NCI-H2196 treated with DMSO at 0.1 percent for 48 hours (cell line): ENCODE measurements at regions not wholly inside any gene's neighbourhood (a gene's known extent, or its start where the extent isn't known, plus 50 kb on each side); places are given as distances from the start of the nearest gene placed in this dataset.
"Not testable (repeated sequence)": the region's sequence is repeated elsewhere in the genome, so short reads cannot be mapped to it uniquely, and the experiment has no call there.

Source experiments
- DNase-seq: peaks from one replicate; lab custom pipeline; 2025; ENCODE audit not compliant: unreplicated experiment; lab: John Stamatoyannopoulos, UW

DNA sequence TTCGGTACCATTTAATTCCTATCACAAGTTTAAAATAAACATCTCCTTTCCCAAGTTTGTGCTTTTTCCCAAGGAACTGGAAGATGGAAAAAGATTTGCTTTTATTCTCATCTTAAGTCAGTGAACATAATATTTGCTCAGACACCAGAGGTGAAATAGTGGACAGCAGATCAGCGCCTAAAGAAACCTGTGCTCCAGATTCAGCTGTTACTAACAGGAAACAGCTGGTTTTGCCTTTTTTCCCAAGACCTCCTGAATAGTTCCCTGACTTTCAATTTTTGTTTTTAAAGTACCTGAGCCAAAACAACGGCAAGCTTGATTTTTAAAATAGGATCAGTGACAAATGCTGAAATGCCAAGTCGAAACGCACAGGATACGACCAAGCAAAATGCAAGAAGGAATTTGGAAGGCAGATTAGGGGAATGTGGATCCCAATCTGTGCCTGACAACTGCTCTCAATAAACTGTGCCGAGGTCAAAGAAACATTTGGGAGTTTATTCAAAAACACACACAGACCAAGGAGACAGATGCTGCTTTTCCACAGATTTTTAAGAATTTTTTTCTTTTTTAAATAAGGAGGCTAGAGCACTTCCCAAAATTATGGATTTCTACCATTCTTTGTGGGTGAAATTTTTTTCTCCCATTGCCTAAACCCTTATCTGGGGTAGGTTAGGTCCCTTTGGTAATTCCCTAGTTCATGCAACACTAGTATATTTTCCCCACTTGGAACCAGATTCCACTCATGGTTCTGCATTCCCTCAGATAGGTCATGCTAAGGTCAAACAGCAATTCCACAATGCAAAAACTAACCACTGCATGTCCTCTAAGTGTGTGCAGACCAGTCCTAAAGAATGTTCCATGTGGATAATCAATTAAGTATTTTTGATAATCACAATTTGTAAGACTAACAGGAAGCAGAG, 121.5 kb upstream of the PDE1A start:
- DNase-seq: no peak

DNA sequence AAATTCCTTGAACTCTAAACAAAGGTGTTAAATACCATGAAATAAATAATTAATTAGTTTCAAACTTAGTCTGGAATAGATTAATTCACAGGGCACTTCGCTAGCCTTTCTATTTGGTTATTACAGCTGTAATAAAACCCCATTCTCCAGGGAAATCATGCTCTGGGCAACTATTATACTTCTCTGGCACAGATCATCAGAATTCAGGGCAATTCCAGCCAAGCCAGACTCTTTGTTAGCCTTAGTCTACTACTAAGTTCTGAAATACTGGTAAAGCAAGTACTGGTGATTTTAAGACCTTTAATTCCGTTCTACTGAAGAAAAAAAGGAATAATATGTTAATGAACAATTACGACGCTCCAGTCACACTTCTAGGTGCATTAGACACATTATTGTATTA, 123.4 kb upstream of the PDE1A start:
- DNase-seq: no peak

- not testable (repeated sequence) for DNase-seq
Observed at GRCh38 chr2:182552232-182552631, 125.4 kb upstream of the PDE1A start.

DNA sequence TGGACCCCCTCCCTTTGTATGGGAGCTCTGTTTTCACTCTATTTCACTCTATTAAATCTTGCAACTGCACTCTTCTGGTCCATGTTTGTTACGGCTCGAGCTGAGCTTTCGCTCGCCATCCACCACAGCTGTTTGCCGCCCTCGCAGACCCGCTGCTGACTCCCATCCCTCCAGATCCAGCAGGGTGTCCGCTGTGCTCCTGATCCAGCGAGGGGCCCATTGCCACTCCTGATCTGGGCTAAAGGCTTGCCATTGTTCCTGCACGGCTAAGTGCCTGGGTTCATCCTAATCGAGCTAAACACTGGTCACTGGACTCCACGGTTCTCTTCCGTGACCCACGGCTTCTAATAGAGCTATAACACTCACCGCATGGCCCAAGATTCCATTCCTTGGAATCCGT, 125.9 kb upstream of the PDE1A start:
- not testable (repeated sequence) for DNase-seq

DNA sequence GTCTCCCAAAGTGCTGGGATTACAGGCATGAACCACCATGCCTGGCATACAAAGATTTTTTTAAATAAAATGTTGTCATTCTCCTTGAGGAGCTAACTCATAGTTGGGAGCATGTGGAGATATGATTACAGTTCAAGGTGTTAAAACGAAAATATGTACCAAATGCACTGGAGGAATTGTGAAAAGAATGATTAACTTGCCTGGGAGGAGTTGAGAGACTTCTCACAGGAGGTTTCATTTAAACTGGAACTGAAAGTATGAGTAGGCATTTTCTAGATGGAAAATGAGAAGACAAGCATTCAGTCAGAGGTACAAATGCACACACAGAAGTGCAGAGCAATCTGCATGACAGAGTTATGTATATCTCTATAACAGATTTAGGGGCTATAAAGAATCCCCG, 126.6 kb upstream of the PDE1A start:
- no peak for DNase-seq

DNA sequence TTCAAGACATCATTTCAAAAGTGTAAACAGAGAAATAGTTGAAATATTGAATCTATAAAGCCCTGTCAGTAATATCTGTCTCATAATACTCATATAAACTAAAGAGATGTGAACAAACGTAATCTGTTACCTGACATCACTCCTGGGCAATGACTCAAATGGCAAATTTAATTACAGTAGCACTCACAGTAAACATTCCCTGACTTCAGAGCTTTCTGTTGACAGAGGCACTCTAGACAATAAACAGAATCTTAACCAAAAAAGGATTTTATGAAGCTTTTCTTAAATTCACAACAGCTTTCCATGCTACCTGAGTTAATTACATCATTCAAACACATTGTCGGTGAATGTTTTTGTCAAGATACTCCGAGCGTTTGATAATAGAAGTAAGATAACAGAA, 128.1 kb upstream of the PDE1A start:
- DNase-seq: peak; percentile 13

DNA sequence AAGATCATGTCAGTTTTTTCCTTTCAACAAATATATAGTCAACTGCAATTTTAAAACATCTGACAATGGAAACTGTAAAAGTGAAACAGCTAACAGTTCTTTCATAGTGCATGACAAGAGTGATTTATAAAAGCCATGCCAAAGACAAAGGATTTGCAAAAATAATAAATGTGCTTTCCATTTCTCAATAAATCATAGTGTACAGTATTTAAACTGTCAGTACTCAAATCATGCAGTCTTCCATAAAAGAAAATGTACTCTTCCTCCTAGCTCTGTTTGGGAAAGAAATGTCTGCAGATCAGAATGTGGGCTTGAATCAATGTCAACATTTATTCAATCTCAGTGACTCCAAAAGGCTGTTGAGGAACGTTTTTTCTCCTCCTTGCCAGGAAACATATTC, 131.7 kb upstream of the PDE1A start:
- no peak for DNase-seq

- no peak for DNase-seq
Observed at GRCh38 chr2:182559623-182560022, 132.8 kb upstream of the PDE1A start.

- DNase-seq: no peak
Observed at GRCh38 chr2:182565911-182566567, 139.2 kb upstream of the PDE1A start.

DNA sequence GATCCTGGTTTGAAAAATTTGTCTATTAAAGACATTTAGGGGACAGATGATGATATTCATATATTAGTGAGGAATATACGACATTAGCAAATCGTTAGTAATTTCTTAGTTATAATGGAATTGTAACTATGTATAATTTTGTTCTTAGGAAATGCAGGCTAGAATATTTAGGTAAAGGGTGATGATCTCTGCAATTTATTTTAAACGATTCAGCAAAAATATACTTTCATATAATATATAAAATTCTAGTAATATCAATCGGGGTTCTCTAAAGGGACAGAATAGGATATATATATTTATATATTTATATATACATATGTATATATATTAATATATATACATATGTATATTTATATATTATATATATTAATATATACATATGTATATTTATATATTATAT, 142.5 kb upstream of the DNAJC10 start:
- no peak for DNase-seq

DNA sequence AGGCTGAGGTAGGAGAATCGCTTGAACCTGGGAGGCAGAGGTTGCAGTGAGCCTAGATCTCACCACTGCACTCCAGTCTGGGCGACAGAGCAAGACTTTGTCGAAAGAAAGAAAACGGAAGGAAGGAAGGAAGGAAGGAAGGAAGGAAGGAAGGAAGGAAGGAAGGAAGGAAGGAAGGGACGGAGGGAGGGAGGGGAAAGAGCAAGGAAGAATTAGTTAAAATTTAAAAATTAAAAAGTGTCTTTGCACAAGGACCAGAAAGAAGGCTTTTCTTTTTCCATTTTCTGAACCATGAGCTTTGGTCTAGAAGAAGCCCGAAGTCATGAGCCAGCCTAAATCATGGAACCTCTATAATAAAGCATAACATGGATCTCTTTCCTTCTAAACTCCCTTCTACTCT, 138.2 kb upstream of the DNAJC10 start:
- no peak for DNase-seq

DNA sequence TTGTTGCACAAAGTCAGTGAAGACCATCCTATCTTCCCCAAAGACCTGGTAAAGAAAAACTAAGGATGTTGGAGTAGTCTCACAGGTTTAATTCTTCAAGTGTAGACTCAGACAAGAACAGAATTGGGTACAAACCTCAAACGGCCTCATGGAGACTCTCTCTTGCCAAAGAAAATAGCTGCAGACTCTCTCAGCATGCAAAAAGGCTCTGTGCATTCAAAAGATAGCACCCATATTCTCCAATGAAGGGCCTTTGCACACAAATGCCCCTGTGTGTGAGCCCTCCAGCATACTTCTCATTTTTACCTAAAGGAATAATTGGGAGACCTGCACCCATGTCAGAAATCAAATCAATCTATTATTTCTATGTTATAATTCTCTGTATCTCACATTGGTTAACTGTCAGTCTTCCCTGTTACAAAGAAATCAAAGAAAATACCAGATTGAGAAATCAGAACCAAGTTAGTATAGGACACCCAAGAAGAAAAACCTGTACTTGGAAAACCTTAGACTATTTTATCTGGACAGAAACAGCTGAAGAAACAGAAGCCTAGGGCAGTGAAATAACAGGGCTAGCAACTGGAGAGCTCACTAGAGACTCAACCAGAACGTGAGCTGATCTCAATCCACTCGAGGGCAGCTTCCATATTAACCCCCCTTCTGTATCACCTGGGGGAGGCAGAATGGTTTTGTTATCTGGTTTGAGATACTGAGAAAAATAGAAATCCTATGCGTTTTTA, 134.7 kb upstream of the DNAJC10 start:
- DNase-seq: no peak

- no peak for DNase-seq
Observed at GRCh38 chr2:182584462-182584861, 131.6 kb upstream of the DNAJC10 start.

- DNase-seq: no peak
Observed at GRCh38 chr2:182585001-182585400, 131.1 kb upstream of the DNAJC10 start.

GRCh38 chr2:182585430-182585829, 130.6 kb upstream of the DNAJC10 start:
- DNase-seq: no peak

DNA sequence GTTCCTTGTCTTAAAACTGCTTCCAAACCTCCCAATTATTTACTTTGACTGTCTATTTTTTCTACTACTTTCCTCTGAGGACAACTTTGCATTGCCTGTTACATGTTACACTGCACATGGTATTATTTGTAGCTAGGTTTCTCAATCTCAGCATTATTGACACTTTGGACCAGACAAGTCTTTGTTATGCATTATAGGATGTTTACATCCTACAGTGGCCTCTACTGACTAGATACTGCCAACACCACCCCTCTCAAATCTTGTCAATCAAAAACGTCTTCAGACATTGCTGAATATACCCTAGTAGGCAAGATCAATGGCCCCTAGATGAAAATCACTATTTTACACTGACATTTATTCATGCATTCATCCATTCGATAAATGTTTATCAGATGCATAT, 129.6 kb upstream of the DNAJC10 start:
- DNase-seq: no peak

DNA sequence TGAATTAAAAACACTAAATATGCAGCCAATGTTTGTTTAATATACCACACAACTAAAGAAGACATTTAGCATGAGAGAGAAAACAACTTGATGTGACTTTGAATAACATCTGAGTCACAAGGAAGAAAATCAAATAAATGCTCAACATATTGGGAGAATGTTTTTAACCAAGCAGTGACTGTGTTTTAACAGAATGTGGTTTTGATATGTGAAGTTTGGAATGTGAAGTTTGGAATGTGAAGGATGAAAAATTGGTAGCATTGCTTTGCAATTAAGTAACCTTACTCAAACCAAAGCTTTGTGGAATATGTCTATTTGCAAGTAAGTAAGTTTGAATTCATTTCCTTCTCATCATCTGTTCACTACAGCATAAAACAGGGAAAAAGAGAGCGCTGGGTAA, 128.2 kb upstream of the DNAJC10 start:
- no peak for DNase-seq

DNA sequence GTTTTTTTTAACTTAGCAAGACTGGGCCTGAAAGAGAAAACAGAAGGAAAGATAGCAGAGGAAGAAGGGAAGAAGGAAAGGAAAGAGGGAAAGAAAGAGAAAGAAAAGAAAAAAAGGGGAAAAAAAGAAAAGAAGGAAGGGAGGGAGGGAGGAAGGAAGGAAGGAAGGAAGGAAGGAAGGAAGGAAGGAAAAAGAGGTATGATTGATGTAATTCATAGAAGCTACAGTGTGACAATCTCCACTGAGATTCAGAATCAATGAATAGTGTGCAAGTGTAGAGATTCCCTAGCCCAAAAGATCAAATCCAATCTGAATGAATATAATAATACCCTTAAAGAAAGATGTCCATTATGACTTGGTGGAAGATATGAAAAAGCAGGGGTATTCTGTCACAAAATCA, 126.9 kb upstream of the DNAJC10 start:
- DNase-seq: no peak

DNA sequence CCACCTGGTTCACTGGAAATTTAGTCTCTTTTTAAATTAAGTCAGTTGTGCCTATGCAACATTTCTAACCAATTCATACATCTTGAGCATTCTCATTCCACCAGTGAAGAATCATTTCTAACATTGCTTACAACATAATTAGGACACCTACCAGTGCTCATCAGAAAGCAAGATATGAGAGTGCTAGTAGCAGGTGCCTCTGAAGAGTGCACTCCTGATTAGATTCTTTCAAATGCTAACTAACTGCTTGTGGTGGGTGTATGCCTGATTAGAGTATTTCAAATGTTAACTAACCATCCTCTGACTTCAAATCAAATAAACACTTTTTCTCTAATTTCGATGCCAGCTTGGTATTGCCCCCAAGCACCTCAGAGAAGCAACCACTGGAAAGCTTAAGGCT, 124.3 kb upstream of the DNAJC10 start:
- no peak for DNase-seq

DNA sequence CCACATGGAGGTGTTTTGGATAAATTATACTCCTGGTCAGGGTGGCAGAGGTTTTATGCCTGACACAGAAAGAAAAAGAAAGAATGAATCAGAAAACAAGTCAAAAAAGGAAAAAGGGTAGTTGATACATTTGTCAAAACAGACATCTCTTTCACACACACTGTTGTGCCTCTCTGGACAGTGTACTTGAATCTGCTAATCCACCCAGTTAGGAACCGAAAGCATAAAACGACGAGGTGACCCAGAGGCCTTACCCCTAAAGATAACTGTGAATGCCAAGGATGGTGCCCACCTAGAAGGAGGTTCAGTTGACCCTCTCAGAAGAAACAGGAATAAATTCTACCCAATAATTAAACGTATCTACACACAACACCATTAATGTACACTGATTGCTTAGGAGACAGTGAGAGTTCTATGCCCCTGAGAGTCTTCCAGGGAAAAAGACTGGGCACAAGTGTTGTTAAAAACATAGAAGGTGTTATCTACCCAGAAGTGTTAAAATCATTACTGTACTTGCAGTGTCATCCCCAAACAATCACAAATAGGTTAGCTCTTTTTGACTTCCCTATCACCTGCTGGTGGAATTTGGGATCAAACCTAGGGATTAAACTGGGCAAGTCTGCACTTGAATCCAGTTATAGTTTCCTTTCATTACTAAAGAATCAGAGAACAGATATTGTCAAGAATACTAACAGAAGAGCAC, 123.2 kb upstream of the DNAJC10 start:
- no peak for DNase-seq

- DNase-seq: no peak
Observed at GRCh38 chr2:182593394-182593975, 122.6 kb upstream of the DNAJC10 start.
